IMR-90 (cell line): ENCODE measurements at regions not wholly inside any gene's neighbourhood (a gene's known extent, or its start where the extent isn't known, plus 50 kb on each side); places are given as distances from the start of the nearest gene placed in this dataset.

Experiments
- ATAC-seq: fragments of 200-7000 bp; cut with Tn5 transposase; 2 replicates; pipeline ENCODE4 v1.9.1; 2020; ENCODE audit warnings: low read depth, mild to moderate bottlenecking, moderate library complexity
- BruUV-seq: library from RNA; stranded (reverse); fragments of 400-500 nt; replicated peaks from 2 replicates; lab custom pipeline; 2021; lab: Mats Ljungman, UMichigan
- CTCF ChIA-PET: fragments of 300-600 bp; formaldehyde crosslinking; extraction: SDS; loops from one replicate; lab custom pipeline; 2021; ENCODE audit warnings: antibody characterized with exemption; lab: Yijun Ruan, JAX
- POLR2A ChIA-PET: fragments of 300-600 bp; sonication (Branson Sonifier 250); formaldehyde crosslinking; loops from one replicate; lab custom pipeline; 2022; ENCODE audit warnings: antibody characterized with exemption; ENCODE audit not compliant: unreplicated experiment; lab: Charles Lee
- DNase-seq: peaks from one replicate; pipeline ENCODE4 v3.0.0; 2013
- H2AFZ ChIP-seq: replicated peaks from 2 replicates; pipeline ENCODE3; 2013; ENCODE audit warnings: low read length, mild to moderate bottlenecking; ENCODE audit not compliant: poor library complexity
- H2AK5ac ChIP-seq: 2 replicates; pipeline ENCODE4 v1.6.1; 2013; ENCODE audit warnings: low read depth, low read length, inconsistent platforms
- H2AK9ac ChIP-seq: replicated peaks from 2 replicates; pipeline ENCODE3; 2013; ENCODE audit warnings: mild to moderate bottlenecking, low read depth, low read length, moderate library complexity; ENCODE audit not compliant: poor library complexity
- H2BK120ac ChIP-seq: 2 replicates; pipeline ENCODE4 v1.6.1; 2013; ENCODE audit warnings: low read depth, low read length, inconsistent platforms
- H2BK15ac ChIP-seq: 3 replicates; pipeline ENCODE4 v1.6.1; 2013; ENCODE audit warnings: low read depth, low read length, inconsistent platforms
- H2BK20ac ChIP-seq: 2 replicates; pipeline ENCODE4 v1.6.1; 2013; ENCODE audit warnings: low read depth, mild to moderate bottlenecking, inconsistent platforms, low read length, moderate library complexity
- H2BK5ac ChIP-seq: 2 replicates; pipeline ENCODE4 v1.6.1; 2013; ENCODE audit warnings: mild to moderate bottlenecking, low read depth, low read length, inconsistent platforms; ENCODE audit not compliant: poor library complexity, severe bottlenecking
- H3K14ac ChIP-seq: replicated peaks from 2 replicates; pipeline ENCODE4 v1.6.1; 2013; ENCODE audit warnings: low read depth, low read length, inconsistent platforms
- H3K18ac ChIP-seq: 2 replicates; pipeline ENCODE4 v1.6.1; 2013; ENCODE audit warnings: low read depth, low read length, control low read depth
- H3K23ac ChIP-seq: 2 replicates; pipeline ENCODE4 v1.6.1; 2013; ENCODE audit warnings: low read depth, low read length, inconsistent platforms
- H3K27ac ChIP-seq: 2 replicates; pipeline ENCODE4 v1.5.1; 2013; ENCODE audit warnings: mild to moderate bottlenecking, control low read depth, low read length; ENCODE audit not compliant: insufficient read depth
- H3K27me3 ChIP-seq: 2 replicates; pipeline ENCODE4 v1.6.1; 2013; ENCODE audit warnings: low read length; ENCODE audit not compliant: control insufficient read depth, insufficient read depth
- H3K36me3 ChIP-seq: 2 replicates; pipeline ENCODE4 v1.6.1; 2013; ENCODE audit warnings: low read length, mixed read lengths; ENCODE audit not compliant: control insufficient read depth, insufficient read depth
- H3K4ac ChIP-seq: 2 replicates; pipeline ENCODE4 v1.6.1; 2013; ENCODE audit warnings: low read depth, low read length, inconsistent platforms
- H3K4me1 ChIP-seq: 2 replicates; pipeline ENCODE4 v1.6.1; 2013; ENCODE audit warnings: low read length, mixed read lengths; ENCODE audit not compliant: control insufficient read depth, insufficient read depth
- H3K4me2 ChIP-seq: 2 replicates; pipeline ENCODE4 v1.6.1; 2013; ENCODE audit warnings: low read depth, mild to moderate bottlenecking, control low read depth, low read length, moderate library complexity
- H3K4me3 ChIP-seq: 2 replicates; pipeline ENCODE4 v1.5.1; 2013; ENCODE audit warnings: low read depth, mild to moderate bottlenecking, control low read depth, low read length, moderate library complexity; ENCODE audit not compliant: insufficient read depth
- H3K56ac ChIP-seq: 2 replicates; pipeline ENCODE4 v1.6.1; 2013; ENCODE audit warnings: low read length, inconsistent platforms; ENCODE audit not compliant: insufficient read depth; ENCODE audit errors: extremely low read depth
- H3K79me1 ChIP-seq, 2 experiments: 2 replicates each; pipeline ENCODE4 v1.6.1; 2013; ENCODE audit warnings: low read length in 2 of 2, inconsistent platforms in 1 of 2, low read depth in 1 of 2
- H3K9ac ChIP-seq: 2 replicates; pipeline ENCODE4 v1.6.1; 2013; ENCODE audit warnings: low read depth, low read length, control low read depth
- H3K9me1 ChIP-seq: 2 replicates; pipeline ENCODE4 v1.6.1; 2013; ENCODE audit warnings: low read length, inconsistent platforms; ENCODE audit not compliant: insufficient read depth
- H3K9me3 ChIP-seq: 2 replicates; pipeline ENCODE4 v1.6.1; 2013; ENCODE audit warnings: low read length; ENCODE audit not compliant: control insufficient read depth, insufficient read depth
- H4K20me1 ChIP-seq: 2 replicates; pipeline ENCODE4 v1.6.1; 2013; ENCODE audit warnings: low read length, inconsistent platforms; ENCODE audit not compliant: insufficient read depth
- H4K5ac ChIP-seq: 2 replicates; pipeline ENCODE4 v1.6.1; 2013; ENCODE audit warnings: mild to moderate bottlenecking, low read depth, low read length, control low read depth
- H4K8ac ChIP-seq, 2 experiments: 2 replicates each; pipeline ENCODE4 v1.6.1; 2013; ENCODE audit warnings: low read depth in 2 of 2, low read length in 2 of 2, control low read depth in 1 of 2, inconsistent platforms in 1 of 2
- H4K91ac ChIP-seq: 2 replicates; pipeline ENCODE4 v1.6.1; 2013; ENCODE audit warnings: low read depth, low read length, inconsistent platforms; ENCODE audit not compliant: insufficient read depth
- BHLHE40 ChIP-seq: fragments of 150-350 bp; IDR thresholded peaks from 2 replicates; pipeline ENCODE4 v1.6.1; 2016; ENCODE audit warnings: mild to moderate bottlenecking, low read depth, low read length
- CHD1 ChIP-seq: IDR thresholded peaks from 2 replicates; pipeline ENCODE4 v1.6.1; 2012; ENCODE audit warnings: low read depth, low read length, improper control_type of control experiment
- CTCF ChIP-seq: conservative IDR thresholded peaks from 2 replicates; pipeline ENCODE4 v1.5.1; 2012; ENCODE audit warnings: mild to moderate bottlenecking, low read depth, low read length, improper control_type of control experiment
- FOS ChIP-seq: fragments of 150-350 bp; IDR thresholded peaks from 2 replicates; pipeline ENCODE4 v1.6.1; 2016; ENCODE audit warnings: low read depth, low read length
- MAFK ChIP-seq: IDR thresholded peaks from 2 replicates; pipeline ENCODE4 v1.6.1; 2012; ENCODE audit warnings: low read depth, low read length, improper control_type of control experiment
- MAZ ChIP-seq: IDR thresholded peaks from 2 replicates; pipeline ENCODE4 v1.6.1; 2012; ENCODE audit warnings: low read depth, mild to moderate bottlenecking, low read length, improper control_type of control experiment, moderate library complexity, borderline replicate concordance
- MXI1 ChIP-seq: IDR thresholded peaks from 2 replicates; pipeline ENCODE4 v1.6.1; 2012; ENCODE audit warnings: low read depth, mild to moderate bottlenecking, low read length, moderate library complexity, borderline replicate concordance
- NFE2L2 ChIP-seq: fragments of 150-350 bp; IDR thresholded peaks from 2 replicates; pipeline ENCODE4 v1.6.1; 2016; ENCODE audit warnings: low read depth, mild to moderate bottlenecking, low read length
- POLR2A ChIP-seq: IDR thresholded peaks from 2 replicates; pipeline ENCODE4 v1.6.1; 2012; ENCODE audit warnings: mild to moderate bottlenecking, low read depth, low read length
- RAD21 ChIP-seq: IDR thresholded peaks from 2 replicates; pipeline ENCODE4 v1.6.1; 2012; ENCODE audit warnings: low read length, improper control_type of control experiment
- RCOR1 ChIP-seq: IDR thresholded peaks from 2 replicates; pipeline ENCODE4 v1.6.1; 2012; ENCODE audit warnings: mild to moderate bottlenecking, low read length, improper control_type of control experiment; ENCODE audit not compliant: insufficient replicate concordance
- RFX5 ChIP-seq: IDR thresholded peaks from 2 replicates; pipeline ENCODE4 v1.8.0; 2012; ENCODE audit warnings: low read depth, mild to moderate bottlenecking, low read length, moderate library complexity
- SMC3 ChIP-seq: fragments of 150-350 bp; IDR thresholded peaks from 2 replicates; pipeline ENCODE4 v1.6.1; 2016; ENCODE audit warnings: low read depth, mild to moderate bottlenecking, antibody characterized with exemption, low read length, moderate library complexity
- WGBS, 2 experiments: methylation state at CpG; one replicate each; pipeline versions ENCODE4 v1.1.5 to v1.1.7; 2013; ENCODE audit warnings: missing lambda C conversion rate in 2 of 2; ENCODE audit not compliant: insufficient read length in 1 of 2; ENCODE audit errors: extremely low coverage in 2 of 2; 5-methylcytosine and 5-hydroxymethylcytosine counted together
- dilution Hi-C: fragments of 300-500 bp; cut with HindIII; formaldehyde crosslinking; loops from one replicate; pipeline ENCODE4 v1.14.3; 2018; ENCODE audit warnings: low sequenced_read_pairs; ENCODE audit not compliant: unreplicated experiment
- in situ Hi-C: fragments of 300-500 bp; cut with MboI; formaldehyde crosslinking; loops from 3 replicates; pipeline ENCODE4 v1.14.3; 2019; ENCODE audit warnings: low sequenced_read_pairs, inconsistent platforms, mixed read lengths
- intact Hi-C: fragments of 100-400 bp; cut with micrococcal nuclease; formaldehyde crosslinking; loops from 2 replicates; pipeline ENCODE4 v1.10.0; 2022
- TF ChIP-seq, protein P1 (sequence below): fragments of 150-350 bp; IDR thresholded peaks from 2 replicates; pipeline ENCODE4 v1.6.1; 2016; ENCODE audit warnings: low read depth, mild to moderate bottlenecking, low read length, moderate library complexity, borderline replicate concordance
- TF ChIP-seq, protein P2 (sequence below): fragments of 150-350 bp; IDR thresholded peaks from 2 replicates; pipeline ENCODE4 v1.6.1; 2017; ENCODE audit warnings: mild to moderate bottlenecking, antibody characterized with exemption, low read length, low read depth

GRCh38 chr5:2251298-2251697, 368.6 kb upstream of the IRX4 start:
- 40% methylated on average over 1 of the region's 7 CpGs; no CpG with 5 or more reads in 1 of the 2 experiments for WGBS, 2 experiments
- Histone ChIP-seq H3K9me1 (no peaks in the 10 kb centered on the region), H2BK20ac (no peak overlapping the region), H3K18ac (no peak overlapping the region), H2AK5ac (no peak overlapping the region), H2BK120ac (no peak overlapping the region), H4K5ac (no peak overlapping the region), H3K4me1 (no peaks in the 10 kb centered on the region), H3K4me3 (no peak overlapping the region), H3K14ac (no peak overlapping the region), H2BK15ac (no peak overlapping the region), H4K20me1 (no peaks in the 10 kb centered on the region), H2BK5ac (no peak overlapping the region), H3K9me3 (peaks cover 32% of the 10 kb centered on the region), H3K79me1 (no peaks in the 10 kb centered on the region), H2AK9ac (no peak overlapping the region), H3K27ac (no peak overlapping the region), H3K4ac (no peak overlapping the region), H4K8ac (no peak overlapping the region), H3K36me3 (no peaks in the 10 kb centered on the region), H3K9ac (no peak overlapping the region), H4K91ac (no peak overlapping the region), H3K56ac (no peak overlapping the region), H3K4me2 (no peak overlapping the region), H3K27me3 (no peaks in the 10 kb centered on the region), H3K23ac (no peak overlapping the region), H2AFZ (no peak overlapping the region)
- TF ChIP-seq BHLHE40: no peak
- TF ChIP-seq, protein P1, sequence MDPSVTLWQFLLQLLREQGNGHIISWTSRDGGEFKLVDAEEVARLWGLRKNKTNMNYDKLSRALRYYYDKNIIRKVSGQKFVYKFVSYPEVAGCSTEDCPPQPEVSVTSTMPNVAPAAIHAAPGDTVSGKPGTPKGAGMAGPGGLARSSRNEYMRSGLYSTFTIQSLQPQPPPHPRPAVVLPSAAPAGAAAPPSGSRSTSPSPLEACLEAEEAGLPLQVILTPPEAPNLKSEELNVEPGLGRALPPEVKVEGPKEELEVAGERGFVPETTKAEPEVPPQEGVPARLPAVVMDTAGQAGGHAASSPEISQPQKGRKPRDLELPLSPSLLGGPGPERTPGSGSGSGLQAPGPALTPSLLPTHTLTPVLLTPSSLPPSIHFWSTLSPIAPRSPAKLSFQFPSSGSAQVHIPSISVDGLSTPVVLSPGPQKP: no peak
- no peak for TF ChIP-seq MAFK
- TF ChIP-seq MAZ: no peak
- TF ChIP-seq CTCF: no peak
- no peak for TF ChIP-seq RCOR1
- no peak for TF ChIP-seq SMC3
- TF ChIP-seq POLR2A: no peak
- no peak for TF ChIP-seq MXI1
- no peak for TF ChIP-seq NFE2L2
- no peak for TF ChIP-seq RFX5
- TF ChIP-seq, protein P2, sequence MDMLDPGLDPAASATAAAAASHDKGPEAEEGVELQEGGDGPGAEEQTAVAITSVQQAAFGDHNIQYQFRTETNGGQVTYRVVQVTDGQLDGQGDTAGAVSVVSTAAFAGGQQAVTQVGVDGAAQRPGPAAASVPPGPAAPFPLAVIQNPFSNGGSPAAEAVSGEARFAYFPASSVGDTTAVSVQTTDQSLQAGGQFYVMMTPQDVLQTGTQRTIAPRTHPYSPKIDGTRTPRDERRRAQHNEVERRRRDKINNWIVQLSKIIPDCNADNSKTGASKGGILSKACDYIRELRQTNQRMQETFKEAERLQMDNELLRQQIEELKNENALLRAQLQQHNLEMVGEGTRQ: no peak
- TF ChIP-seq RAD21: no peak
- TF ChIP-seq CHD1: no peak
- no peak for TF ChIP-seq FOS
- ATAC-seq (no peak), DNase-seq (no peak)
- in situ Hi-C loops (no loop called here), intact Hi-C loops (no loop called here), dilution Hi-C loops (no loop called here)
- BruUV-seq: no TSS peak
- CTCF ChIA-PET: no interaction called here
- POLR2A ChIA-PET: no interaction called here
